Esophagus muscularis mucosa (tissue), 3 donors: ENCODE measurements at regions not wholly inside any gene's neighbourhood (a gene's known extent, or its start where the extent isn't known, plus 50 kb on each side); places are given as distances from the start of the nearest gene placed in this dataset.

ENCODE experiments used
- CTCF ChIP-seq, 3 experiments: fragments of 200-600 bp in 2 of 3; fragments of 450-650 bp in 1 of 3; sonication (generic) in 2 of 3; IDR thresholded peaks; one replicate each; pipeline ENCODE4 v1.5.1; 2017 to 2019; ENCODE audit warnings: antibody characterized with exemption in 3 of 3, mild to moderate bottlenecking in 2 of 3, moderate library complexity in 1 of 3
- POLR2A ChIP-seq: fragments of 450-650 bp; IDR thresholded peaks from one replicate; pipeline ENCODE4 v1.6.1; 2017; ENCODE audit warnings: antibody characterized with exemption, moderate library complexity, mild to moderate bottlenecking, low read depth
- POLR2AphosphoS5 ChIP-seq, 2 donors: sonication (generic); formaldehyde crosslinking; IDR thresholded peaks; one replicate each; pipeline ENCODE4 v1.6.1; 2017; ENCODE audit warnings: antibody characterized with exemption in 2 of 2

- TF ChIP-seq CTCF (IDR thresholded peaks at IDR 0.05): no peak
- TF ChIP-seq POLR2AphosphoS5 (IDR thresholded peaks at IDR 0.05): no peak
- TF ChIP-seq POLR2A: no peak
These were observed 192.7 kb upstream of the MIR17HG start for GRCh38 chr13:91154558-91155353.
